ENCODE measurements at regions not wholly inside any gene's neighbourhood (a gene's known extent, or its start where the extent isn't known, plus 50 kb on each side); places are given as distances from the start of the nearest gene placed in this dataset.

DNA sequence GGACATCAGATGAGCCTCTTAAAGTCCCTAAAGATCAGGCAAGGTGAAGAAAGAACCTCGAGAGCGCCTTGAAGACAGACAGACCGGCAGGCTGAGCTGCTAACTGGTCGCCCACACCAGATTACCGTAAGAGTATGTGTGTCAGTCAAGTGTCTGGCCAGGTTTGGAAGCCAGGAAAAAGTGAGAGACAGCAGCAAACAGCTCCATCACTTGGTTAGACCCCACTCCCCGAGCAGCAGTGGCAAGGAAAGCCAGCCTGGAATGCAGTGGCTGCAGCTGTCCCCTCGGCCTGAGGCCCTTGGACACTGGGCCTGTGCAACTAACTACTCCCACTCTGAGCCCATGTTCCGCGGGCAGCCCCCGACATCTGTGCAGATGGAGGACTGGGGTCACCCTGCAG lies 214.1 kb downstream of the DIRAS2 start:
- TF ChIP-seq, protein P1, sequence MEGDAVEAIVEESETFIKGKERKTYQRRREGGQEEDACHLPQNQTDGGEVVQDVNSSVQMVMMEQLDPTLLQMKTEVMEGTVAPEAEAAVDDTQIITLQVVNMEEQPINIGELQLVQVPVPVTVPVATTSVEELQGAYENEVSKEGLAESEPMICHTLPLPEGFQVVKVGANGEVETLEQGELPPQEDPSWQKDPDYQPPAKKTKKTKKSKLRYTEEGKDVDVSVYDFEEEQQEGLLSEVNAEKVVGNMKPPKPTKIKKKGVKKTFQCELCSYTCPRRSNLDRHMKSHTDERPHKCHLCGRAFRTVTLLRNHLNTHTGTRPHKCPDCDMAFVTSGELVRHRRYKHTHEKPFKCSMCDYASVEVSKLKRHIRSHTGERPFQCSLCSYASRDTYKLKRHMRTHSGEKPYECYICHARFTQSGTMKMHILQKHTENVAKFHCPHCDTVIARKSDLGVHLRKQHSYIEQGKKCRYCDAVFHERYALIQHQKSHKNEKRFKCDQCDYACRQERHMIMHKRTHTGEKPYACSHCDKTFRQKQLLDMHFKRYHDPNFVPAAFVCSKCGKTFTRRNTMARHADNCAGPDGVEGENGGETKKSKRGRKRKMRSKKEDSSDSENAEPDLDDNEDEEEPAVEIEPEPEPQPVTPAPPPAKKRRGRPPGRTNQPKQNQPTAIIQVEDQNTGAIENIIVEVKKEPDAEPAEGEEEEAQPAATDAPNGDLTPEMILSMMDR (conservative IDR thresholded peaks at IDR 0.05 in 1 of 2, IDR thresholded peaks at IDR 0.05 in 1 of 2; ENCODE audit: extremely low read depth in 1 of 2, insufficient read depth in 1 of 2, low read depth in 1 of 2, low read length in 2 of 2): no peak
- TF ChIP-seq EZH2 (IDR thresholded peaks at IDR 0.05; ENCODE audit: borderline replicate concordance, low read length): no peak

Data from mammary epithelial cell (primary cell).